ENCODE measurements at regions not wholly inside any gene's neighbourhood (a gene's known extent, or its start where the extent isn't known, plus 50 kb on each side); places are given as distances from the start of the nearest gene placed in this dataset.

DNA sequence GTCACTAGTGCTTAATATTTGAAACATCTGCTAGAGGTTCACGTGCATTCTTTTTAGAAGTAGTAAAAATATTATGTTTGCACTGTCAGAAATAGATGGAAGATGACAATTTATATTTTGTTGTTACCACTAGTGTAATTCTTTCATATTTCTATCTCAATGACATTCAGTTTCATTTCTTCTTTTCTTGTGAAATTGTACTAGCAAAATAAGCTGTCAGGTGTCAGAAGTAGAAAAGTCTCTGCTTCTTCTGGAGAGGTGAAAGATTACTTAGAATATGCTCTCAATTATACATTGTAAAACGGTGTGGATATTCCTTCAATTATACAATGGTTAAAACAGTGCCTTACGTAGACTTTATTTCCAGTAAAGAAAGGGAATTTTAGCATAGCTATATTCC lies 395.4 kb downstream of the CSNK1G3 start:
- no peak for FAIRE-seq
- no peak for DNase-seq (ENCODE audit: low spot score)

DNA sequence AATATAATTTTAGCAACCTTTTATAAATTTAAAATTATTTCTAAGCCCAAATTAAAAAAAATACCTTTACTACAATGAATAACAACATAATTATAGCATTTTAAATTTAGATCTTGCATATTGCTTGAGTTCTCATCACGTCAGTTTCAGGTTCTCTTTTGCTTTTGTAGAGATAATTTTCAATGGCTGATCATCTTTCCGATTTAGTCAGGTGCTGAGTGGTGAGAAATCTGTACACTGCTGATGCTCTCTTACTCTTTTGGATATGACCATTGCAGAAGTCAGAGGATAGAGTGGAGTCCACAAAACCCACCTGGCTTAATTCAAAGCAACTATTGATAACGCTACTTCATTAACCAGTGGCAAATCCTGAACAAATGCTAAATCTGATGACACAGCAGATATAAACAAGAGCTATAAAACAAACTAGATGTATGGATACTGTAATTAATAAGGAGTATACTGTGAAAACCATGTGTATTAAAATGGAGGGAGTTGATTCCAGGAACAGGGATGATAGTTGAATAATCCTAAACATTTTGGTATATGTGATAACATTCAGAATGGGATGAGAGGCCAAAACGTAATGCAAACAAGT lies 394.8 kb downstream of the CSNK1G3 start:
- FAIRE-seq (no peak), DNase-seq (ENCODE audit: low spot score) (no peak)

DNA sequence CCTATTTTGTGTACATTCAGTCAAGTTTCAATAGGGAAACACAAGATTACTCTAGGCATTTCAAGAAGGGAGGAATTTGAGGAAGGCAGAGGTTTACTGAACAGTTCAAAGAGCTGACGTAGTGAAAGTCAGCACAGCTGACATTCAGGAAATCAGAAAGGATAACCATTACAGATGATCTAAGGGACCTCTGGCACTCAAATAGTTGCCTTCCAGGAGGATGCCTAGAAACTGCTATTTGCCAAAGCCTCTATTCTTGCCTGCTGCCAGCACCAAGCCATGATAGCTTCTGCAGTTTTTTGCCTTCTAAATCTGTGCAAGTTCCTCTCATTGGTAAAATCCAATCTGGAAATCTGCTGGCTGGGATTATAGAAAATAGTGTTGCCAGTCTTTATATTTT lies 373.1 kb downstream of the CSNK1G3 start:
- FAIRE-seq: no peak
- DNase-seq (ENCODE audit: low spot score): no peak

DNA sequence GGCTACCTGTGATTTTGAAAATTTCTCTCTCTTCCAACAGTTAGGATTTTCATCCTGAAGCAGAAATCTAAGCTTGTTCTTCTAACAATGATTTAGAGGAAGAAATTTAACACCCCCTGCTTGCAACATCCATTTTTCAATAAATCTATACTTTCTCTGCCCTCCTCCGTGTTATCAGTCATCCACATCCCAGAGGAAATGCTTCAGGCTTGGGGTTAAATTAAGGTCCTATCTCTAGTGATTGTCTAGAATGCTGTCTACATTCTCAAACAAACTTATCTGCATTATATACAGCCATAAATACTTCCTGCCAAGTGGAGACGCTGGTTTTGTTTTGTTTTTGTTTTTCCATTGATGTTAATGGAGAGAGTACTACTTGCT lies 371.0 kb downstream of the CSNK1G3 start:
- peak; percentile 63 for FAIRE-seq
- DNase-seq (ENCODE audit: low spot score): no peak

DNA sequence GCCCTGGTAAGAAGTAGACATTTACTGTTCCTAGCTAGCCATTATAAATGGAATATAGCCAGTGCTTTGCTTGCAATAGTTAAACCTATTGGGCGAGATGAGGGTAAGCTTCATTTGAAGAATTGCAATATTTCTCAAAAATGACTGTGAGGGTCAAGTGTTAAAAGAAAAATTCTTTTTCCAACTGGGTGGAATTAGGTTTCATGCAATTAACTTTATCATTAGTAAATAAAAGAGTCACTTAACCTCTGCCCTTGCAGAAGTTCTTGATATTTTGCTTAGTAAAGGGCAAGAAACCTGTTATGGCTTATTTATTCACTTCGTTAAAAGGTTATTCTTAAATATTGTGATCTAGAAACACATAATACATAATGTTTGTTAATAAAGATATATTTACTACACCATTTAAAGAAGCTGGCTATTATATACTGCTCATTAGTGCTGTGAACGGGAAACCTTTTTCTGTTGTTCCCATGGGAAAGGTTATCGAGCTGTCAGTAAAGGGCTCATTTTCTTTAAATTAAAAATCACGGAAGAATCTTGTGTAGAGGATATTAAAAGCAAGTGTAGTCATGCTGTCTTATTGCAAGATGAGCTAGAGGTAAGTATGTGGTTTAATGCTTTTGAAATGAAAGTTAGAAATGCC lies 370.5 kb downstream of the CSNK1G3 start:
- DNase-seq (ENCODE audit: low spot score) (no peak), FAIRE-seq (no peak)

DNA sequence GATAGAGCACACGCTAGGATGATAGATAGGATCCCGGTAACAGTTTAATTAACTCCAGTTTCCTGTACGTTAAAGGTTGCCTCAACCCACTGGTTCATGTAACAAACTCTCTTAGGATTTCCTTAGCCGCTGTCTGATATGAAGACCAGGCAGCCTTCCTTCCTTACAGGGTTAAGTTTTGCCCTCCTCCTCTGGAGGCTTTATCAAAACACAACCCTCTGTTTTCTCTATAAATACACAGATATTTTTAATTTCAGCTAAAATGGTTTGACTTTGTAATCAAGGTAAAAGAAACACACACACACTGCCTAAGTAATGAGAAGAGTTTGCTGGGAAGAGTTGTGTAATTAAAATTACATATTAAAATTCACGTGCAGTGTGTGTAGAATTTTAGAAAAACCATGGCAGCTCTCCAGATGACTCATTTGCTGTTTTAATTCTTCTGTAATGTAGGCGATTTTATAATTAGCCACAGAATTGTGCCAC lies 369.8 kb downstream of the CSNK1G3 start:
- DNase-seq (ENCODE audit: low spot score) (no peak), FAIRE-seq (peak; percentile 46)

DNA sequence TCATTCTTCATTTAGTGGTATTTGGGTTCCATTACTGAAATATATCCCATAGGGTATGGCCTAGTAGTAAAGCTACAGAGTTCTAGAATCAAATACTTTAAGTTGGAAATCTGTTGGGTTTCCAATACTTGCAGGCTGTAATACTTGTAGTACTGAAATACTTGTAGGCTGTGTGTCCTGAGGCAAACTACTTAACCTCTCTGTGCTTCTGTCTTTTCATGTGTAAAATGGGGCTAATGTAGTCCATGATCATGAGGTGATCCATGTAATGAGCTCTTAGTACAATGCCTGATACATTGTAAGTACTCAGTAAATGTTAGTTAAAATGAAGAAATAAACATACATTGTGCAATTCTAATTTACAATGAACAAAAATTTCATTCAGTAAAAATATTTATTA lies 368.9 kb downstream of the CSNK1G3 start:
- FAIRE-seq (peak; percentile 11), DNase-seq (ENCODE audit: low spot score) (no peak)

DNA sequence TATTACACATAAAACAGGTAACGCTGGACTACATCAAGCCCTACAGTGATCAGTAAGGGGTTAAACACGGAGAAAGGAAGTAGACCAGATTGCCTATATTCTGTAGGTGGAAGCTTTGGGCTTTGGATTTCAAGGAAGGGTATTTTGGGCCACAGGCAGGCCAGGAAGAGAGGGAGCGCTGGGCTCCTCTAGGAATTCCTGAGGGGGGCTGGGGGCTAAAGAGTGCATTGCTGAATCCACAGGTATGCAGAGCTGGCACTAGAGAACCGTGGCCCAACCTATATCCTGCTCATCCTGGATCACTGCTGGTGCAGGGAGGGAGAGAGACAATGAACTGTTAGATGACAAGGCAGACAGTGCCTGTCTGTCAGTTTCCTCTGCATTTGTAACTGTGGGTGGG lies 367.1 kb downstream of the CSNK1G3 start:
- FAIRE-seq: no peak
- no peak for DNase-seq (ENCODE audit: low spot score)

DNA sequence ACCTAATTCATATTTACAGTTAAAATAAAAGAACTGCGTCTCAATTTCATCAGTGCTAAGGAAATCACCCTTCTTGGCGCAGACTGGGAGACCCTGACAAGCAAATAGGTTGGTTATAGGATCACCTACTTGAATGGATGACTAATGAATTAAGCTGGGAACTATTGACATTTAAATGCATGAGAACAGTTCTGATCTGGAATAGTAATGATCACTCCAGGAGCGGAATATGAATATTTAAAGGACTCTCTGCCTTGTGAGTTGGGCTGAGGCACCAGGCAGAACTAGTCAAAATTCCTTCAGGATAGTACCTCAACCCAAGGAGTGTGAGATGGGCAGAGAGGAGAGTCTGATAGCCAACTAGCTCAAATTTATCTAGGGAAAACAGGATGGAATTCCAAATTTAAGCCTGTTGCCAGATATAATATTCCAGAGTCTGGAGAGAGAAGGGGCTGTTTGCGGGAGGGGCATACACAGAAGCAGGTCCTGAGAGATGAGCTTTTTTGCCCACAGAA lies 364.4 kb downstream of the CSNK1G3 start:
- DNase-seq (ENCODE audit: low spot score): no peak

DNA sequence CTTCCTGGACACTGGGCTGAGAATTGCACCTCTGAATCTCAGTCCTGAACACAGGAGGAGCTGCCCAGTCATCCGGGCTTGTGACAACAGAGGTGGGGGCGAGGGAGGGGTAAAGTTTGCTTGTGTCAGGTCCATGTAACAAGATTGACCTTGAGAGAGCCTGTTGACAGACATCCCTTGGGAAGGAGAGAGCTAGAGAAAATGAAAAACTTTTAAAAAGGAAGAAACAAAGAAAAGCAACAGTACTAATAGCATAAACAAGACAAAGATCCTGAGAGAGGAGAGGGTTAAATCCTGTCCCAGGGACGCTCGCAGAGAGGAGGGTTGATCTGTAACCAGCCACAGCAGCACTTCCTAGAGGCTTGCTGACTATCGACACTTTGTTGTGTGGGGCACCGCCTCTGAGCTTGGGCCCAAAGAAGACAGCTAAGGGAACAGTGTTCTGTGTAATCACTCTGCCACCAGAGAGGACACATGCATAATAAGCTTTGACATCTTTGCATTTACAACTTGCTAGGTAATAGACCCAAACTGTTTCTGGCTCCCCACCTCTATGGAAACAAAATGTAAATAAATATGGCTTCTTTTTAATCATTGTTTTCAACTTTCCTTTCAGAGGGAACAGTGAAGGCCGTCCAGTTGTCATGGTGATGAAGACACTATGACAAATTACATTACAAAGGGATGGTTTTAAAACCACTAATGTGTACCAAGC lies 363.7 kb downstream of the CSNK1G3 start:
- FAIRE-seq: peak; percentile 82
- peak; percentile 60 for DNase-seq (ENCODE audit: low spot score)

More for the DNA sequence above, 364.4 kb downstream of the CSNK1G3 start:
- no peak for FAIRE-seq

DNA sequence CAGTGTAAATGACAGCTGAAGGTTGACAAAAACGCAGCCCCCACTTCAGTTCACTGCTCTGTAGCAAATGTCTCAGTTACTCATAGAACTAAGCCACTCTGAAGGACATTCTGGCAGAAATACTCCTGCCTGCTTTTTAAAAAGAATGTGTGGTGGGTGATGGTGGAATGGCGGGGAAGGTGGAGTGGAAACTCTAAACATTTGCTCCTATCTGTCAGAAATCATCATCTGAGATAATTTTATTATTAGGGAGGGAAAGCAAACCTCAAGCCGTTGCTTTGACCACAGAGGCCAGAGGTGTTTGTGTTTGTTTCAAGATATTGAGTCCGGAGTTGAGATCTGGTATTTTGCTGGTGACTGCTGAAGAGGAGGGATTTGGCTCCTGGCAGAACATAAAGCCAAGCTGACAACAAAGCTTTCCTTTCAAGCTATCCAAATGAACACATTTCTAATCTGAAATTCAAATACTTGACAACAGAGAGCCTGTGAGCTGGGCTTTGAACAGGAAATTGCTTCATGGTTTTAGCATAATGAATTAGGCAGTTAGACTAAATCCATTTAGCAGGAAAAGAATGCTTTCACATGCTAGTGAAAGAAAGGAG lies 362.7 kb downstream of the CSNK1G3 start:
- DNase-seq (ENCODE audit: low spot score): no peak

DNA sequence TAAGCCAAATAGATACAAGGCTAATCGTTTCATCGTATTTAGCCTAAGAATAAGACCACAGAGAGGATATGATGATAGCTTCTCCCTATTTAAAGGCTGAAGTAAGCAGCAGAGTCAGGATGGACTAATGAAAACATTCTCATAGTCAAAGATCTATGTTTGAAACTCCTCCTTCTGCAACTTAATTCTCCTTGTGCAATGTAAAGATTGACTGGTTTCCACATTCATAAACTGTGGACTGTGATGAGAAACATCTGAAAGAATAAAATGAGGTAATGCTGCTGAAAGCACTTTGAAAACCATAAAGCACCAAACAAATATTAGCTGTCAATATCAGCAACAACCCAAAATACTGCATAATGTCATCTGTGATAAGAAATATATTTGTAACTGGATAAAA lies 361.9 kb downstream of the CSNK1G3 start:
- FAIRE-seq: no peak
- DNase-seq (ENCODE audit: low spot score): no peak

More for the DNA sequence above, 362.7 kb downstream of the CSNK1G3 start:
- peak; percentile 24 for FAIRE-seq

DNA sequence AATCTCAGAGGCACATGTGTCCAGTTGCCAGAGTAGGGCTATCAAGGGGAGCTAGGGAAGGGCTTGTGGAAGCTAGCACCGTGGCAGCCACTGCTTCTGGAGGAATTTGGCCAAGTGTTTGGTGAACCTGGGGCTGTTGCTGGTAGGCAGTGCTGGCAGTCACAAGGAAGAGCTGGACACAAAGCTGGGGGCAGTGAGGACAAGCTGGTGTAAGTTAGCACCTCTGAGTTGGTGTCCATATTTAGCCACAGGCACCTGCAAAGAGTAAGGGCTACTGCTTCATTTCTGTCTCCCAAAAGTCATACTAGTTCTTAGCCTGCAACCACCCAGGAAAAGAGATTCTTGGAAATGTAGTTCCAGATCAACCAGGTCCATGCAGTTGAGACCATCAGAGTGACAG lies 359.4 kb downstream of the CSNK1G3 start:
- no peak for FAIRE-seq
- no peak for DNase-seq (ENCODE audit: low spot score)

DNA sequence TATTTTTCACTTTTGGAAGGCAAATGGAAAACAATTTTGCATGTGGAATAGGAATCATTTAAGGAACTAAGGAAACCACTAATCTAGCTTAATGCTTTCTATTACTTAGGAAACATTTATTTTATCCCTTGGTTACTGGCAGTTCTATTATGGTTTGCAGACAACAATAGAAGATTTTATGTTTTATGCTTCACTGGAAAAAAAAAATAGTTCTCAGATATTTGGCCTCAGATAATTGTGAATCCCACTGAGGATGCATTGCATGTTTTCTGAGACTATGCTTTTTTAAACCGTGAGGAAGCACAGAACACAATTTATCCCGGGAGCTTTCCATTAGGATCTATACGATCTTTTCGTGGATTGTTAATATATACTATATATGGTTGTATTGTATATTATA lies 356.9 kb downstream of the CSNK1G3 start:
- FAIRE-seq (no peak), DNase-seq (ENCODE audit: low spot score) (no peak)

DNA sequence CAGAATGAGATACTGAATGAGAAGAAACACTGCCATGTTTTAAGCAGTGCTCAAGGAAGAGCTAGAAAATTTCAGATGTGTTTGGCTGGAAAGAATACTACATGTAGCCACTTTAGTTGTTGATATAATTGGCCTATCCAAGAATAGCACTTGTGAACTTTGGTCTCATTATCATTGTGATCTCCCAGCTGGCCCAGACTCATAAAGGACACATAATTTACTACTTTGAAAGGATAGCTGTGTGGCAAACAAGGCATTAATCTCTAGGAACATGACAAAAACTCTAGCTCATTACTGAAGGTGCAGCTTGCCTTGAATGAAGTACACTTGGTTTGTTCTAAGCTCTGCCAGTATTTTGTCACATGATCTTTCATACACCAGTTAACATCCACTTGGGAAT lies 356.3 kb downstream of the CSNK1G3 start:
- peak; percentile 10 for FAIRE-seq
- no peak for DNase-seq (ENCODE audit: low spot score)

DNA sequence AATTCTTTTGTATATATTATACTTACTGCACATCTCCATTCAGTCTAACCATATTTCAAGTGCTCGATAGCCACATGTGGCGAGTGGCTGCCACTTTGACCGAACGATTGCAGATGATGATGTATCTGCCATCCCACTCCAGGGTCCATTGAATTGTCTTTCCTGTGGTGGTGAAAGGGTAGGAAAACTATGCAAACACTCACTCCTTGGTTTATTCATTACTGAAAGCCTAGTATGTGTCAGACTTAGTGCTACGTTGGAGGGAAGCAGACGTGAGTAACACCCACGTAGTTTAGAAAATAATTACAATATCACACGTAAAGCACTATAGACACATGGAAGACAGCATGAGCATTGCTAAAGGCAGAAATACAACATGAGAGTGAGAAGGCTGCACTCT lies 353.7 kb downstream of the CSNK1G3 start:
- FAIRE-seq (peak; percentile 98), DNase-seq (ENCODE audit: low spot score) (peak; percentile 97)

DNA sequence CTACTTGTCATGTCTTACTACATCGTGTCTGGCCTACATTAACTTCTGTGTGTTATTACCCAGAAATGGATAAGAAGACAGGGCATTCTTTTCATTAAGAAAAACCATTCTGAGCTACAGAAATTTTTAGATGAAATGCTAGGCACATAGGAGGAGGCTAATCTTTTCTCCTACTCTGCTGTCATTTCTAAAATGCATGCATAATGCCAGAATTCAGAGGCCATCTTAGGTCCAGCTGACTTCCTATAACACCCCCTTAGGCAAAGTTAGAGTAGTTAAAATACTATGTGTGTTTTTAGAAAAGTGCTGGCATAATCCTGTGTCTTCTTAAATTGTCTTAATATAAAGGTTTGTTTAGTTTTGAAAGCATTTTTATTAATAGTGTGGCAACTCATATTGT lies 352.6 kb downstream of the CSNK1G3 start:
- no peak for FAIRE-seq
- DNase-seq (ENCODE audit: low spot score): no peak

DNA sequence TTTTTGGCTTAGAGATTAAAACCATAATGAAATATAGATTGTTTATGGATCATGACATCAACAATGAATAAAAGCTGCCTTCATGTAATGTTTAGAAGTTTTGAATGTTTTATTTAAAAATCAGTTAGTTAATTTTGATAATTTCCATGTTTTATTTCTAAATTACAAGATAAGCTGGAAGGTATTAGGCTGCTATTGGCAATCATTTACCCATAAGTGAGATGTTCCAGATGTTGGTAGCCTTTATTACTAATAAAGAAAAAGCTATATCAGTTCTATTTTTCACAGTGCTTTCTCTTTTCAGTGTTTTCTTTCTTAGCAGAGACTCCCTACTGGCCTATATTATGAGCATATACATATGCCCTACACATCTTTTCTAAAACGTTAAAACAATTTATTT lies 347.0 kb downstream of the CSNK1G3 start:
- no peak for FAIRE-seq

DNA sequence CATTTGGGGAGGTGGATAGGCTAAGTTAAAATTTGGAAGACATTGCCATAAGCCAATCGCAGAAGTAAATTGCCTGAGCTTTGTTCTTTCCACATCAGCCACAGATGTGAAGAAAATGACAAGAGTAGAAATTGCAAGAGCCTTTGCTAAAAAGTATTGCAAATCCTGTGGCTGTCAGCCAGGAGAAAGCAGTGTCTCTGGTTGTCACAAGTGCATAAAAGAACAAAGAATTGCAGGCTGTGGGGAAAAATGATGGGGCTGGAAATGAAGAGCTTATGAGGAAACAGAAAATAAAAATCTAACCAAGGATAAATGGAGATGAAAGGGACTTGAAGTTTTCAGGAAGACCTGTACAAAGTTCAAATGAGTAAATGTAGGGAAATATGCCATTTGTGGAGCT lies 344.8 kb downstream of the CSNK1G3 start:
- FAIRE-seq: no peak

More for the DNA sequence above, 347.0 kb downstream of the CSNK1G3 start:
- no peak for DNase-seq (ENCODE audit: low spot score)

DNA sequence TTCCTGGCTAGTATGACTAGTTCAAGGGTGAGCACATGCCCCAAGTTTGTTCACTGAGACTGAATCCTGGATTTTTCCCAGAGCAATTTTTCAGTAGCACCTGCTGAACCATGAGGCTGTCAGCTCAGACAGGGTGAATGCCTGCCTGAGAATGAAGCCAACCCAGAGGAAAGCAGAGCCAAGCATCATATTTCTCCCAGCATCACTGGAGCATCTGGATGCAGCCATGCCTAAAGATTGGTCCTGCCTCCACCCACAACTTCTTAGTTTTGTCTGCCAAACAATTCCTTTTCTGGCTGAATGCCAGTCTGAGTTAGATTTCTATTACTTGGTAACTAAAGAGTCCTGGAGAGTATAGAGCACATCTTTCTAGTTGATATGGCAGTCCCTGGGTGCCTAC lies 343.6 kb downstream of the CSNK1G3 start:
- DNase-seq (ENCODE audit: low spot score) (no peak), FAIRE-seq (no peak)

More for the DNA sequence above, 344.8 kb downstream of the CSNK1G3 start:
- no peak for DNase-seq (ENCODE audit: low spot score)

DNA sequence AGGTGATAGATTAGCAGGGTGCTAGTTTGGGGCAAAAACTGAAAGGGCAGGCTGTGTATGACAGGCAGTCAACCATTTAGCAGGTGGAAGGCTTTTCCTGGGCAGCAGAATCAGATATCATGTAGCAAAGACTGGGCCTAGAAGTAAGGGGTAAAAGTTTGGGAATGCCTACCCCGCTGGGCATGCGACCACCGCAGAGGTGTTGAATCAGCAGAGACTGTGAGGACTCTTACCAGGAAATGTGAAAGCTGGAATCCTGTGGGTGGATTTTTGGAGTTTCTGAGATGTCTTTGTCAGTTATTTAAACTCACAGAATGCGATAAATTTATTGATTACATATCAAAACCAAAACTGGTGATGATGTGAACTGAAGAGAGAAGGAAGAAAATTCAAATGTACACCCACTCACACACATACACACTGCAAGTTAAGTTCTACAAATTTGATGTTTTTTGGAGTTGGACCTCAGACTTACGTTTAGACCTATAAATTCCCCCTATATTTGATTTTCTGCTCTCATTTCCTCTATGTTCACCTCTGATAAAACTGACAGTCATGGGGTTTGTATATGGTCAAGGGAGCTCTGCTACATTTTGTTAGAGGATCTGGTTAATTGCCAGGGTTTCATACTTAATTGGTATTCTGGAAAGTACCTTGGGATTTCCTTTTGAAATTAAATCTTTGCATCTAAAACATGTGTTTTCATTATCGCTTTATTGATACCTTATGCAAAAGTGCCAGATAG lies 333.6 kb downstream of the CSNK1G3 start:
- no peak for FAIRE-seq

More for the DNA sequence above, 333.6 kb downstream of the CSNK1G3 start:
- DNase-seq (ENCODE audit: low spot score): no peak

Measured in RCC 7860 (cell line).